PFSK-1 (cell line): ENCODE measurements at regions not wholly inside any gene's neighbourhood (a gene's known extent, or its start where the extent isn't known, plus 50 kb on each side); places are given as distances from the start of the nearest gene placed in this dataset.

Experiments
- FOXP2 ChIP-seq: optimal IDR thresholded peaks from 2 replicates; pipeline ENCODE3; 2011; ENCODE audit warnings: borderline replicate concordance, control low read depth, inconsistent platforms; ENCODE audit not compliant: insufficient read depth; ENCODE audit errors: extremely low read length, extremely low read depth
- POLR2AphosphoS5 ChIP-seq: IDR thresholded peaks from 2 replicates; pipeline ENCODE4 v1.6.1; 2012; ENCODE audit warnings: low read depth, mild to moderate bottlenecking, control low read depth, low read length, moderate library complexity
- REST ChIP-seq, 2 experiments: IDR thresholded peaks; 2 replicates each; pipeline versions ENCODE4 v1.6.1 to v1.8.0; 2011 to 2012; ENCODE audit warnings: low read depth in 2 of 2, low read length in 2 of 2, control low read depth in 1 of 2, inconsistent platforms in 1 of 2, mild to moderate bottlenecking in 1 of 2, moderate library complexity in 1 of 2; ENCODE audit not compliant: insufficient read depth in 1 of 2
- SIN3A ChIP-seq: IDR thresholded peaks from 2 replicates; pipeline ENCODE4 v1.6.1; 2012; ENCODE audit warnings: mild to moderate bottlenecking, low read length, moderate library complexity, borderline replicate concordance; ENCODE audit not compliant: insufficient read depth
- TAF1 ChIP-seq: IDR thresholded peaks from 2 replicates; pipeline ENCODE4 v1.6.1; 2012; ENCODE audit warnings: low read length, control low read depth, borderline replicate concordance; ENCODE audit not compliant: insufficient read depth

- no peak for TF ChIP-seq POLR2AphosphoS5
- no peak for TF ChIP-seq SIN3A
- TF ChIP-seq REST (IDR thresholded peaks at IDR 0.05; ENCODE audit: insufficient read depth in 1 of 2, low read depth in 2 of 2, low read length in 2 of 2): no peak
- TF ChIP-seq TAF1: no peak
- TF ChIP-seq FOXP2: no peak
Measured at GRCh38 chr3:24810881-24811280, 316.2 kb upstream of the THRB start.
